HG03196 (cell line): ENCODE measurements at regions not wholly inside any gene's neighbourhood (a gene's known extent, or its start where the extent isn't known, plus 50 kb on each side); places are given as distances from the start of the nearest gene placed in this dataset.

Experiments
- ATAC-seq: cut with Tn5 transposase; IDR thresholded peaks from one replicate; pipeline ENCODE4 v1.9.1; 2021; ENCODE audit not compliant: unreplicated experiment

DNA sequence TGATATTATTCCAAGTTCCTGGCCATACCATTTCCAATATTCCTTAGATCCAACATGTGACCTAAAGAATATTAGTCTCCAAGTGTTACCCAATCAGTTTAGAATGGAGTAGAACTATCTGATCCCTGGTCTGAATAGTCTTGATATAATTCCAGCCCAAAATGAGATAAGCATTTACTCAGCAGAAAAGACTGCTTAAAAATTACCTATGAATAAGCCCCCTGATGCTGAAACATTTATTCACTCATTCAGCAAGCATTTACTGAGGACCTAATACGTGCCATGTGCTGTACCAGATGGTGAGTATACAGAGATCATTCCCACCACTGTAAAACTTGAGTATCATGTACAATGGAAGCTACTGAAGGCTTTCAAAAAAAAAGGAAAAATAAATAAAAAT is 157.0 kb downstream of the FAM114A2 start:
- ATAC-seq = no peak

DNA sequence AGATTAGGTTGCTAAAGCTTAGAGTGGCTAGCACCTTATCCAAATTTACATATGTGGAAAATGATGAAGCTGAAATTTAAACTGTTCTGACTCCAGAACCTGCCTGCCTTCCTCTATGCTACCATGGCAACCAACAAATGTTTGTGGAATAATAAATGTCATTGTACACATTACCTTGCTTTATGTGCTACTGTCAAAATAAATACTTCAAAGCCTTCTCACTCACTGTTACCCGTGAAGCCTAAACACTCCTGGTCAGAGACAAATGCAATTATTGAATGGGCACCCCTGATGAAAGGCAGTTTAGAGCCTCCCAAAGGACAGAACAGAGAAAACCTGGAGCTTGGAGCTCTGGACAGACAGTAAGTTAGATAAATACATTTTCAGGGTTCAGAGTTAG is 158.6 kb downstream of the FAM114A2 start:
- ATAC-seq = no peak

DNA sequence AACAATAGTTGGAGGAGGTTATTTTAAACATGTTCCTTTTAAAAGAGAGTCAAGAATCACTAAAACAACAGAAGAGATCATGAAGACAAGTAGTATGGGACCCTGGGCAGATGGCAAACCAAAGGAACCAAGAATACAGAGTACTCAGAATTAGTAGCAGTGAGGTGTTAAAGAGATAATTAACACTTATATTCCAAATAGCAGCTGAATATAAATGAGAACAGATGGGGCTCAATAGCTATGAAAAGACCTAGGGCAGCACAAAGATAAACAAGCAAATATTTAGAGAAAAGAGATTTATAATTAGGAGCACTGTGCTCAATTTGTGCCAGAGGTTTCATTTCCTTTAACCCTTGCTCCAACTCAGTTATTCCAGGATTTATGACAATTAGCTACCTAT is 159.1 kb downstream of the FAM114A2 start:
- ATAC-seq = no peak

DNA sequence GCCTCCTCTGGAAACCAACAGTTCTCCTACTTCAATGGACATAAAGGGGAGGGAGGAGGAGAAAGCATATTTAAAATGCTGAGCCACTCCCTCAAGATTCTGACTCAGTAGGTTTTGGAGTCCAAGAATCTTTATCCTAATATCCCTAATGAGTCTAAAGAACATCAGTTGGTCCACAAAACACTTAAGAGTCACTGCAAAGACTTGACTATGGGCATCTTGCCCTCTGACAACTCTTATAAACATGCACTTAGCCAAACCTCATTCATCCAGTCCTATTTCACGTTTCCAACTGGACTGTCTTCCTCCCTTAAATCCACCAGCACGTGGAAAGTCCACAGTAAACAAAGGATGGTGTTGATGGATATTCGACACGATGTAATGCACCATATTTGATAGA is 172.5 kb downstream of the FAM114A2 start:
- no peak for ATAC-seq

DNA sequence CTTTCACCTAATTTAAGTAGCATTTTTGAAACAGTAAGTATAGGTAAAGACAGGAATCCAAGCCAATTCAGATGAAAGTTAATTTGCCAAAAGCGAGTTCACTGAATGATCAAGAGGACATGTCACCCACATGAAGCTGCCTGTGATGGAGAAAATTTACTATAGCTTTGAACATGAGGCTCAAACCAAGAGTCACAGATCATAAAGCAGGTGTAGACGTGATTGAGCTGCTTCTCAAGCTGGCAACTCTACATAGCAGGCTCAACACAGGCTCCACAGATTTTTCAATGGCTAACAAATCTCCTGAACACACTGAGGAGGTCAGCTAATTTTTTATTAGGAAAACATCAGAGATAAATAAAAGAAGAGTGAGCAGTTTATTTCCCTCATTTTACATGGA is 173.7 kb downstream of the FAM114A2 start:
- no peak for ATAC-seq

DNA sequence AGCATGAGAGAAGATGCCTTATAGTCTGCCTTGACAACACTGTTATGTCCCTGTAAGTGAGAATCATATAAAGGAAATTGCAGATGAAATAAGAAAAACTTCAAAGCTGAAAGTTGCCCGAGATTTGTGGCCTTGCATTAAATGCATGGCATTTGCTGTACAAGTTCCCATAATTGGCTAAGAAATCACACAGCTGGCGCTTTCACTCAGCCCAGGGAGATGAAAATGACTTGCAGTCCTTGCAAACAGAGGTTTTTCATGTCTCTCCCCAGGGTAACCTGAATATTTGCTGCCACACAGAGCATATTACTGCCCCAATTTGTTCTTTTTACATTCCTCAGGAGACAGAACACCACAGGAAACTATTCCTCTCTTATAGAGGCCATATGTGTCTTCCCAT is 174.8 kb downstream of the FAM114A2 start:
- no peak for ATAC-seq
